DMS153 treated with DMSO at 0.1 percent for 48 hours (cell line): ENCODE measurements at regions not wholly inside any gene's neighbourhood (a gene's known extent, or its start where the extent isn't known, plus 50 kb on each side); places are given as distances from the start of the nearest gene placed in this dataset.

Source experiments
- DNase-seq: peaks from one replicate; lab custom pipeline; 2025; ENCODE audit not compliant: unreplicated experiment; lab: John Stamatoyannopoulos, UW

GRCh38 chr20:60962367-60963045 is 289.6 kb upstream of the CDH4 start:
- DNase-seq = no peak

GRCh38 chr20:60963146-60963545 is 288.9 kb upstream of the CDH4 start:
- DNase-seq = no peak

GRCh38 chr20:60964911-60965310 is 287.1 kb upstream of the CDH4 start:
- DNase-seq = no peak

GRCh38 chr20:60966031-60966430 is 286.0 kb upstream of the CDH4 start:
- DNase-seq = no peak

- DNase-seq = no peak
These were observed 285.3 kb upstream of the CDH4 start for GRCh38 chr20:60966766-60967165.

- no peak for DNase-seq
These were observed 284.4 kb upstream of the CDH4 start for GRCh38 chr20:60967431-60968316.

- DNase-seq = no peak
These were observed 283.0 kb upstream of the CDH4 start for GRCh38 chr20:60968853-60969720.

GRCh38 chr20:60970601-60971000 is 281.5 kb upstream of the CDH4 start:
- DNase-seq = no peak

- no peak for DNase-seq
These were observed 278.0 kb upstream of the CDH4 start for GRCh38 chr20:60974022-60974421.

GRCh38 chr20:60974441-60974945 is 277.6 kb upstream of the CDH4 start:
- no peak for DNase-seq

GRCh38 chr20:60976139-60976538 is 275.9 kb upstream of the CDH4 start:
- no peak for DNase-seq

GRCh38 chr20:60976913-60977312 is 275.1 kb upstream of the CDH4 start:
- DNase-seq = no peak

- DNase-seq = no peak
These were observed 274.2 kb upstream of the CDH4 start for GRCh38 chr20:60977901-60978300.

- DNase-seq = peak; percentile 5
These were observed 267.4 kb upstream of the CDH4 start for GRCh38 chr20:60984666-60985065.

- no peak for DNase-seq
These were observed 265.4 kb upstream of the CDH4 start for GRCh38 chr20:60986506-60987156.

GRCh38 chr20:60990061-60990460 is 262.0 kb upstream of the CDH4 start:
- no peak for DNase-seq

- no peak for DNase-seq
These were observed 261.4 kb upstream of the CDH4 start for GRCh38 chr20:60990643-60991042.

GRCh38 chr20:60993433-60994044 is 258.5 kb upstream of the CDH4 start:
- DNase-seq = no peak

- no peak for DNase-seq
These were observed 252.8 kb upstream of the CDH4 start for GRCh38 chr20:60999250-60999649.

- no peak for DNase-seq
These were observed 250.0 kb upstream of the CDH4 start for GRCh38 chr20:61002090-61002489.
